K562 (cell line): ENCODE measurements at regions not wholly inside any gene's neighbourhood (a gene's known extent, or its start where the extent isn't known, plus 50 kb on each side); places are given as distances from the start of the nearest gene placed in this dataset.

Experiments
- ATAC-seq: fragments of 200-7000 bp; cut with Tn5 transposase; 3 replicates; pipeline ENCODE4 v1.9.1; 2020; ENCODE audit warnings: moderate library complexity
- BruUV-seq: library from RNA; stranded (reverse); fragments of 400-500 nt; replicated peaks from 2 replicates; lab custom pipeline; 2021; lab: Mats Ljungman, UMichigan
- CTCF ChIA-PET: fragments of 300-600 bp; formaldehyde crosslinking; extraction: SDS; loops from one replicate; lab custom pipeline; 2021; ENCODE audit warnings: low intra/inter-chr PET ratio; lab: Yijun Ruan, JAX
- POLR2A ChIA-PET: fragments of 300-600, 350-650 bp; sonication (Branson Sonifier 250); formaldehyde crosslinking; extraction: SDS; loops from one replicate; lab custom pipeline; 2021; ENCODE audit warnings: antibody characterized with exemption, inconsistent platforms; lab: Yijun Ruan, JAX
- DNase-seq, 4 experiments: peaks; one replicate each; pipeline versions ENCODE4 v3.0.0 to v3.0.0-alpha.2; 2011 to 2018; ENCODE audit warnings: low spot score in 3 of 4, mixed read lengths in 3 of 4; ENCODE audit errors: extremely low read depth in 1 of 4
- FAIRE-seq: peaks from 2 replicates; lab custom pipeline; 2011; peaks lifted over from hg19 to GRCh38; lab: Jason Lieb, UNC
- H2AFZ ChIP-seq: 2 replicates; pipeline ENCODE4 v1.6.0; 2011; ENCODE audit warnings: low read depth, low read length, control low read depth, inconsistent platforms
- H3K27ac ChIP-seq: fragments of 200-600 bp; 3 replicates; pipeline ENCODE4 v1.8.0; 2011; ENCODE audit warnings: low read depth, mild to moderate bottlenecking, control low read depth, inconsistent platforms, low read length, moderate library complexity, mixed read lengths; ENCODE audit errors: extremely low read depth
- H3K27me3 ChIP-seq, 2 experiments: fragments of 300-600 bp in 1 of 2; 2 replicates in 1 of 2; 3 replicates in 1 of 2; pipeline versions ENCODE4 v1.6.0 to v1.8.0; 2011; ENCODE audit warnings: inconsistent platforms in 2 of 2, low read length in 2 of 2, mild to moderate bottlenecking in 1 of 2, mixed read lengths in 1 of 2, moderate library complexity in 1 of 2; ENCODE audit not compliant: control insufficient read depth in 2 of 2, insufficient read depth in 2 of 2
- H3K36me3 ChIP-seq: fragments of 300-600 bp; 3 replicates; pipeline ENCODE4 v1.8.0; 2011; ENCODE audit warnings: mild to moderate bottlenecking, low read length, inconsistent platforms; ENCODE audit not compliant: control insufficient read depth, insufficient read depth
- H3K4me1 ChIP-seq, 2 experiments: fragments of 200-600 bp in 1 of 2; replicated peaks in 1 of 2; 2 replicates in 1 of 2; 3 replicates in 1 of 2; pipeline versions ENCODE4 v1.5.1 to v1.8.0; 2011; ENCODE audit warnings: inconsistent platforms in 2 of 2, low read length in 2 of 2, mild to moderate bottlenecking in 1 of 2, mixed read lengths in 1 of 2, moderate library complexity in 1 of 2; ENCODE audit not compliant: control insufficient read depth in 2 of 2, insufficient read depth in 2 of 2
- H3K4me2 ChIP-seq: 2 replicates; pipeline ENCODE4 v1.6.1; 2011; ENCODE audit warnings: low read length, control low read depth, inconsistent platforms, mixed read lengths; ENCODE audit not compliant: insufficient read depth
- H3K4me3 ChIP-seq: fragments of 200-600 bp; sonication (generic), shearing (Covaris generic); 2 replicates; pipeline ENCODE4 v1.5.1; 2016; ENCODE audit warnings: control low read depth, inconsistent platforms
- H3K79me2 ChIP-seq: fragments of 200-600 bp; 3 replicates; pipeline ENCODE4 v1.8.0; 2011; ENCODE audit warnings: low read length, inconsistent platforms; ENCODE audit not compliant: control insufficient read depth, insufficient read depth
- H3K9ac ChIP-seq, 2 experiments: 2 replicates each; pipeline versions ENCODE4 v1.6.0 to v1.6.1; 2011; ENCODE audit warnings: low read depth in 2 of 2, low read length in 2 of 2, control low read depth in 1 of 2, inconsistent platforms in 1 of 2, mild to moderate bottlenecking in 1 of 2, mixed read lengths in 1 of 2; ENCODE audit not compliant: insufficient read depth in 1 of 2
- H3K9me1 ChIP-seq: one replicate; pipeline ENCODE4 v1.6.0; 2011; ENCODE audit warnings: inconsistent platforms, mild to moderate bottlenecking, low read length, moderate library complexity; ENCODE audit not compliant: control insufficient read depth, insufficient read depth
- H3K9me3 ChIP-seq: replicated peaks from 2 replicates; pipeline ENCODE4 v1.5.1; 2011; ENCODE audit warnings: low read depth, low read length, inconsistent platforms; ENCODE audit not compliant: control insufficient read depth, insufficient read depth
- H4K20me1 ChIP-seq: replicated peaks from 2 replicates; pipeline ENCODE4 v1.6.1; 2011; ENCODE audit warnings: low read length, inconsistent platforms, mixed read lengths; ENCODE audit not compliant: control insufficient read depth, insufficient read depth
- ATF3 ChIP-seq, 2 experiments: fragments of 450-650 bp in 1 of 2; sonication (generic) in 1 of 2; formaldehyde crosslinking in 1 of 2; IDR thresholded peaks in 1 of 2; conservative IDR thresholded peaks in 1 of 2; 2 replicates each; pipeline versions ENCODE4 v1.6.1 to v1.8.1; 2016 to 2023; ENCODE audit warnings: mild to moderate bottlenecking in 2 of 2, moderate library complexity in 2 of 2, inconsistent platforms in 1 of 2, missing genetic modification reagents in 1 of 2
- C11orf30 ChIP-seq: fragments of 450-650 bp; IDR thresholded peaks from 2 replicates; pipeline ENCODE4 v1.6.1; 2016; ENCODE audit warnings: low read depth, mild to moderate bottlenecking
- CHD1 ChIP-seq: fragments of 200-600 bp; sonication (generic); IDR thresholded peaks from one replicate; pipeline ENCODE4 v1.6.1; 2012; ENCODE audit warnings: mild to moderate bottlenecking, moderate library complexity, low read length, inconsistent platforms
- CSDE1 ChIP-seq, 2 experiments: fragments of 450-650 bp; IDR thresholded peaks; 2 replicates each; pipeline ENCODE4 v1.6.1; 2016; ENCODE audit warnings: mild to moderate bottlenecking in 1 of 2
- EWSR1 ChIP-seq: fragments of 450-650 bp; IDR thresholded peaks from 2 replicates; pipeline ENCODE4 v1.6.1; 2018; ENCODE audit warnings: borderline replicate concordance, mild to moderate bottlenecking, low read depth, moderate library complexity; ENCODE audit not compliant: partially characterized antibody
- FOXO4 ChIP-seq: fragments of 450-650 bp; formaldehyde crosslinking; IDR thresholded peaks from 2 replicates; pipeline ENCODE4 v1.4.0; 2020; ENCODE audit warnings: mild to moderate bottlenecking, moderate library complexity
- HNRNPH1 ChIP-seq: fragments of 200-400 bp; formaldehyde crosslinking; optimal IDR thresholded peaks from 2 replicates; pipeline ENCODE3; 2017; ENCODE audit warnings: low read depth, mild to moderate bottlenecking, low read length, moderate library complexity
- ID3 ChIP-seq, 2 experiments: fragments of 250-450 bp in 1 of 2; fragments of 450-650 bp in 1 of 2; sonication (Bioruptor Pico) in 1 of 2; IDR thresholded peaks; 2 replicates each; pipeline versions ENCODE4 v1.6.1 to v1.8.0; 2016 to 2021; ENCODE audit warnings: mild to moderate bottlenecking in 2 of 2, moderate library complexity in 2 of 2, missing compliant biosample characterization in 1 of 2, missing genetic modification characterization in 1 of 2
- MAFG ChIP-seq: fragments of 450-650 bp; conservative IDR thresholded peaks from 2 replicates; pipeline ENCODE4 v1.6.1; 2016; ENCODE audit warnings: missing genetic modification characterization, missing compliant biosample characterization
- NFE2L1 ChIP-seq: fragments of 450-650 bp; IDR thresholded peaks from 2 replicates; pipeline ENCODE4 v1.6.1; 2016; ENCODE audit warnings: missing genetic modification characterization, low read depth, mild to moderate bottlenecking, missing compliant biosample characterization, moderate library complexity, borderline replicate concordance
- NUFIP1 ChIP-seq: fragments of 450-650 bp; IDR thresholded peaks from 2 replicates; pipeline ENCODE4 v1.6.1; 2018; ENCODE audit not compliant: partially characterized antibody
- PTTG1 ChIP-seq: fragments of 450-650 bp; IDR thresholded peaks from 2 replicates; pipeline ENCODE4 v1.6.1; 2016; ENCODE audit warnings: low read depth, mild to moderate bottlenecking, missing genetic modification characterization, missing compliant biosample characterization
- SIN3A ChIP-seq, 2 experiments: fragments of 150-350 bp in 1 of 2; IDR thresholded peaks; 2 replicates each; pipeline ENCODE4 v1.6.1; 2011 to 2016; ENCODE audit warnings: borderline replicate concordance in 2 of 2, low read depth in 2 of 2, low read length in 2 of 2, mild to moderate bottlenecking in 2 of 2, moderate library complexity in 2 of 2; ENCODE audit not compliant: control insufficient read depth in 1 of 2
- U2AF2 ChIP-seq: fragments of 200-400 bp; formaldehyde crosslinking; optimal IDR thresholded peaks from 2 replicates; pipeline ENCODE3; 2017; ENCODE audit warnings: low read depth, mild to moderate bottlenecking, low read length
- ZNF232 ChIP-seq: sonication (generic); formaldehyde crosslinking; IDR thresholded peaks from 2 replicates; pipeline ENCODE4 v1.8.0; 2022; ENCODE audit warnings: mild to moderate bottlenecking, missing genetic modification reagents
- ZNF347 ChIP-seq: fragments of 450-650 bp; formaldehyde crosslinking; IDR thresholded peaks from 2 replicates; pipeline ENCODE4 v1.4.0; 2020; ENCODE audit warnings: low read depth, mild to moderate bottlenecking, moderate library complexity
- ZNF384 ChIP-seq: IDR thresholded peaks from 2 replicates; pipeline ENCODE4 v1.6.1; 2012; ENCODE audit warnings: low read depth, low read length, improper control_type of control experiment
- WGBS: fragments of 100-300 bp; shearing (Covaris generic); methylation state at CpG from one replicate; pipeline ENCODE4 v1.1.6; 2016; ENCODE audit warnings: low coverage, mixed read lengths; ENCODE audit not compliant: insufficient coverage; ENCODE audit errors: missing lambda C conversion rate; 5-methylcytosine and 5-hydroxymethylcytosine counted together
- in situ Hi-C: fragments of 300-500 bp; cut with MboI; formaldehyde crosslinking; loops from 4 replicates; pipeline ENCODE4 v1.15.0; 2018; ENCODE audit warnings: inconsistent platforms, mixed read lengths
- intact Hi-C: fragments of 100-400 bp; cut with micrococcal nuclease; formaldehyde crosslinking; loops from 2 replicates; pipeline ENCODE4 v1.14.2; 2022

GRCh38 chr20:48521121-48521520, 306.7 kb downstream of the PREX1 start:
- no peak for ATAC-seq
- H3K4me1 ChIP-seq = no peaks in the 10 kb centered on the region
- H3K79me2 ChIP-seq = no peaks in the 10 kb centered on the region
- ChIA-PET POLR2A (no interaction called here), CTCF (no interaction called here)
- H3K4me2 ChIP-seq = no peak overlapping the region
- H2AFZ ChIP-seq = no peak overlapping the region
- no peak overlapping the region for H3K27ac ChIP-seq
- no peak for FAIRE-seq
- H4K20me1 ChIP-seq = no peaks in the 10 kb centered on the region
- no peak for DNase-seq
- 0% methylated on average over 5 of the region's 5 CpGs for WGBS
- in situ Hi-C loops (no loop called here), intact Hi-C loops (no loop called here)
- no peaks in the 10 kb centered on the region for H3K9me1 ChIP-seq
- no TSS peak for BruUV-seq
- H3K4me3 ChIP-seq = no peak overlapping the region
- TF ChIP-seq NUFIP1 = no peak
- no peak for TF ChIP-seq MAFG
- TF ChIP-seq C11orf30 = no peak
- TF ChIP-seq U2AF2 = no peak
- TF ChIP-seq CSDE1 (IDR thresholded peaks at IDR 0.05) = no peak
- no peak for TF ChIP-seq ATF3 (IDR thresholded peaks at IDR 0.05)
- TF ChIP-seq ATF3 (CRISPR knock-in tag; conservative IDR thresholded peaks at IDR 0.05) = no peak
- no peak for TF ChIP-seq ZNF347 (CRISPR knock-in tag)
- no peak for TF ChIP-seq ZNF384
- no peak for TF ChIP-seq NFE2L1 (tag)
- no peak for TF ChIP-seq HNRNPH1
- TF ChIP-seq SIN3A (IDR thresholded peaks at IDR 0.05; ENCODE audit: borderline replicate concordance in 2 of 2, control insufficient read depth in 1 of 2, low read depth in 2 of 2, low read length in 2 of 2) = no peak
- no peak for TF ChIP-seq ZNF232 (CRISPR knock-in tag)
- TF ChIP-seq PTTG1 (tag) = no peak
- no peak for TF ChIP-seq FOXO4 (CRISPR knock-in tag)
- TF ChIP-seq EWSR1 = no peak
- TF ChIP-seq CHD1 = no peak
- no peak for TF ChIP-seq ID3 (CRISPR knock-in tag; IDR thresholded peaks at IDR 0.05)
- no peak for TF ChIP-seq ID3 (tag; IDR thresholded peaks at IDR 0.05)
- H3K27me3 ChIP-seq = peaks cover 2 to 4% of the 10 kb centered on the region in 2 experiments; a peak in 3 of 5 replicates
- no peak overlapping the region for H3K9ac ChIP-seq
- H3K9me3 ChIP-seq = no peaks in the 10 kb centered on the region
- no peaks in the 10 kb centered on the region for H3K36me3 ChIP-seq
